EL (cell line): ENCODE measurements at regions not wholly inside any gene's neighbourhood (a gene's known extent, or its start where the extent isn't known, plus 50 kb on each side); places are given as distances from the start of the nearest gene placed in this dataset.
"Not testable (repeated sequence)": the region's sequence is repeated elsewhere in the genome, so short reads cannot be mapped to it uniquely, and the experiment has no call there.

Experiments used
- DNase-seq: peaks from one replicate; pipeline ENCODE4 v3.0.0-alpha.2; 2016

DNA sequence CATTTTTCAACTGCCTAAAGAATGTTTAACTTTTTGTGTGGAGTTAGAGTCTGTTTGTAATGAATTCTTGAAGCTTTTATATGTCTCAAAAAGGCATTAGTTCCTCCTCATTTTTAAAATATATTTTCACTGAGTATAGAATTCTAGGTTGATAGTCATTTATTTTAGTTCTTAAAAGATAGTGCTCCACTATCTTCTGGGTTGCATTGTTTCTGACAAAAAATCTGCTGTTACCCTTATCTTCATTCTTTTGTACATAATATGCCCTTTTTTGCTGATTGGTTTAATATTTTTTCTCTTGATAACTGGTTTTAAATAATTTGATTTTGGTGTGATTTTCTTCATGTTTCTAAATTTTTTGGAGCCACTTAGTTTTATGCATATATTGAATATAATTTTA is 754.7 kb upstream of the GYPC start:
- no peak for DNase-seq

DNA sequence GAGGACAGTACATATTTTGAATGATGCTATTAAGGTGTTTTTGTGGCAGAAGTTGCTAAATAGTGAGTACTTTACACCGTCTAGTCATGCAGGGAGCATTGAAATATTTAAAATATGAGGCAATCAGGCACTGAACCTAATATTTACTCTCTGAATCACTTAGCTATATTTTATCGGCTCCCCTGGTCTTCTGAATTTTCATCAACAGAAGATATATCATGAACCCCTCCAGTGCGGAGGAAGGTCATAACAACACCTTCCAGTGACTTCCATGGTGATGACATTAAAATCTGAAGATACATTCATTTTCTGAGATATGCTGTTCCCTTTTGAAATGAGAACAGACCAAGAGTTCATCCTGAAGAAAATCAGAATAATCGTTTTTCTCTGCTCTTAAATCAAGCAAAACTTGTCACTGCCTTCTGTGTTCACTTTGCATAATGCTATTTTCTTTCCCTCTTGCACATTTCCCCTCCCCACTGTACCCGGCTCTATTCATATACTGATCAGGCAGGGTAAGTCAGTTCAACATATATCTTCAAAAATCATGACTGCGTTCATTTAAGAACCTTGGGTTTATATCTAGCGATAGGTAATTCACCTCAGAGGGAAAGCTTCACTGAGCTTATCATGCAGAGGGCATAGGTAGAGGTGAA is 729.9 kb upstream of the GYPC start:
- DNase-seq = no peak

DNA sequence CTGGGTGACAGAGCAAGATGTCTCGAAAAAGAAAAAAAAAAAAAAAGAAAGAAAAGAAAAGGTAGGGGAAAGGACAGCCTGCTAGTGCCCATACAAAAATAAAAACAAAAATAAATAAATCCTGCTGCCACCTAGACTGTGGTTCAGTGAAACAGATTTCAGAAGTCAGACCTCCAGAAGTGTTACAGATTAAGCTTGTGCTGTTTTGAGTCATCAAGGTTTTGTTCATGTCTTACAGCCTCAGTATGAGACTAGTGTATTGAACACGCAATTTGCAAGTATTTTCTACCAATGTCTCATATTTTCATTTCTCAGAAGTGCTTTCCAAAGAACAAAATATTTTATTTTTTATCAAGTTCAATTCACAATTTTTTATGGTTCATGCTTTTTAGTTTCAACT is 720.4 kb upstream of the GYPC start:
- DNase-seq = no peak

DNA sequence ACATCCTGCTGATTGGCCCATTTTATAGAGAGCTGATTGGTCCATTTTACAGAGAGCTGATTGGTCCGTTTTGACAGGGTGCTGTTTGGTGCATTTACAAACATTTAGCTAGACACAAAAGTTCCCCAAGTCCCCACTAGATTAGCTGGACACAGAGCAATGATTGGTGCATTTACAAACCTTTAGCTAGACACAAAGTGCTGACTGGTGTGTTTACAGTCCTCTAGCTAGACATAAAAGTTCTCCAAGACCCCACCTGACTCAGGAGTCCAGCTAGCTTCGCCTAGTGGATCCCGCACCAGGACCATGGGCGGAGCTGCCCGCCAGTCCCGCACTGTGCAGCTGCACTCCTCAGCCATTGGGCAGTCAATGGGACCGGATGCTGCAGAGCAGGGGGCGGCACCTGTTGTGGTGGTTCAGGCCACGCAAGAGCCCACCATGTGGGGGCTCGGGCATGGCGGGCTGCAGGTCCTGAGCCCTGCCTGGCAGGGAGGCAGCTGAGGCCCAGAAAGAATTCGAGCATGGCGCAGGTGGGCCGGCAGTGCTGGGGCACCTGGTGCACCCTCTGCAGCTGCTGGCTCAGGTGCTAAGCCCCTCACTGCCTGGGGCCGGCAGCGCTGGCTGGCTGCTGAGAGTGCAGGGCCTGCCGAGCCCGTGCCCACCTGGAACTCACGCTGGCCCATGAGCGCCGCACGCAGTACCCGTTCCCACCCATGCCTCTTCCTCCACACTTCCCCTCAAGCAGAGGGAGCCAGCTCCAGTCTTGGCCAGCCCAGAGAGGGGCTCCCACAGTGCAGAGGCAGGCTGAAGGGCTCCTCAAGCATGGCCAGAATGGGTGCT is 713.2 kb upstream of the GYPC start:
- no peak for DNase-seq

- DNase-seq = no peak
These were observed 696.9 kb upstream of the GYPC start for GRCh38 chr2:125959047-125959446.

- no peak for DNase-seq
These were observed 694.2 kb upstream of the GYPC start for GRCh38 chr2:125961739-125962138.

- DNase-seq = no peak
These were observed 676.1 kb upstream of the GYPC start for GRCh38 chr2:125979886-125980285.

- no peak for DNase-seq
These were observed 672.6 kb upstream of the GYPC start for GRCh38 chr2:125983364-125983763.

DNA sequence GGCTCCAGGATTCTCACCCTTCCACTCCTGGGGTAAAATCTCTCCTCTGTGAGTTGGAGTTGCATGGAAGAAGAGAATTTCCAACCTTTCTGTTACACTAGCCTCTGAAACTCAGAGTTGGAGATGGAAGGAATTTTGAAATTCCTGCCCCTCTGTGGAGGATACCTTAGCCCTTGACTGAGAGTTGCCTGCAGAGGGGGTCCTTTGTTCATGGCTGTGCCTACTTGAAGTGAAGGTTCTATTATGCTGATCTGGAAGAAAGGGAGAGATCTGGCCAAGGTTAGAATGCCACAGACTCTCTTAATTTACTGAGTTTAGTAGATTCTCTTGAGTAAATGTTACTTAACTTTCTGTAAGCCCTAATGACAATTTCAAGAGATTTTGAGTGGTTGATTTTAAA is 626.6 kb upstream of the GYPC start:
- DNase-seq = no peak

DNA sequence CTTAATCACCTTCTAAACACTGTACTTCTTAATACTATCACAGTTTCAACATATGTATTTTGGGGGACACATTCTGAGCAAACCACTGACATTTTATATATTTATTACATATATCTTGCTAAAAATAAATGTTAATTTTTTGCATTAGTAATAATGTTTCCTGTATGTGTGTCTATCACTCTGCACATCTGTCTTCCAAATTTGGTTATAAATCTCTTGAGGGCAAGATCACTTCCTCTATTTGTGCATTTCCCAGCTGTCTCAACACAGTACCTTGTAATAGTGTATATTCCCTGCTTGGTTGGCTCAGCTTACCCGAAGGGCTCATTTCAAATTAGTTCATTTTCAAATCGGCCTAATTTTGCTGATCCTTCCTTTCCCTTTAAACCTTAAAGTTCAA is 617.1 kb upstream of the GYPC start:
- DNase-seq = no peak

- DNase-seq = no peak
These were observed 614.4 kb upstream of the GYPC start for GRCh38 chr2:126041391-126042047.

DNA sequence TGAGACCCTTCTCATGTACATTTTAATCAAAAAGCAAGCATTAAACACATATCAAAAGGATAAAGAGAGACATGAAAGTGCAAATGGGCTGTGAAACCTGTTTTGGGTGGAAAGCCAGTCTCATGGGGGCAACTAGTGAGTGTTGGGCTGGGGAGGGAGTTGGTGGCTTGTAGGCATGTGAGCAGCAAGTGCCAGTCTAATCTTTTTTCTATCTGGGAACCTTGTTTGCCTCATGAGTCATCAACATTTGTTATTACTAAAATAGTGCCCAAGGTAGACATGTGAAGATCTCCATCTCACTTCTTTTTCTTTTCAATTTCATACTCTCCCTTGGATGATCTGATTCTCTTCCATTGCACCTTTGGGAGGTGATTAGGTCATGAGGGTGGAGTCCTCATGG is 613.9 kb upstream of the GYPC start:
- no peak for DNase-seq

DNA sequence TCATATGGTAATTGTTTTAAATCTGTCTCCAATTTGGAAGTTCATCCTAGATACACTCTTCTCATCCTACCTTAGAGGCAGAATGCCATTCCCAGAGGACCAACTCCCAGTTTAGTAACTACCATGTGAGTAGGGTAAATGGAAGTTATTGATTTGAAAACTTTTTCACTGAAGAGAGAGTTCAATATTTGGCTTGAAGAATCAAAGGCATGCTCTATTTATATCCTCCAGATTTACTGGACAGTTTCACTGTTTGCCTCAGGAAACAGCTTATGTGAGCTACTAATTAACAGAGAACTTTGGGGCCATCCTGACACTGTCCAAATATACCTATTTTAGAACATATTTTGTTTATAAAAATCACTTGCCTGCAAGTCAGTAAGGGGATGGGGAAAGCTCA is 607.2 kb upstream of the GYPC start:
- DNase-seq = no peak

- no peak for DNase-seq
These were observed 606.5 kb upstream of the GYPC start for GRCh38 chr2:126049461-126049860.

- DNase-seq = no peak
These were observed 604.8 kb upstream of the GYPC start for GRCh38 chr2:126050991-126051736.

GRCh38 chr2:126051737-126052240 is 604.2 kb upstream of the GYPC start:
- not testable (repeated sequence) for DNase-seq

- no peak for DNase-seq
These were observed 596.6 kb upstream of the GYPC start for GRCh38 chr2:126059379-126059778.

GRCh38 chr2:126085011-126085795 is 570.8 kb upstream of the GYPC start:
- DNase-seq = no peak

DNA sequence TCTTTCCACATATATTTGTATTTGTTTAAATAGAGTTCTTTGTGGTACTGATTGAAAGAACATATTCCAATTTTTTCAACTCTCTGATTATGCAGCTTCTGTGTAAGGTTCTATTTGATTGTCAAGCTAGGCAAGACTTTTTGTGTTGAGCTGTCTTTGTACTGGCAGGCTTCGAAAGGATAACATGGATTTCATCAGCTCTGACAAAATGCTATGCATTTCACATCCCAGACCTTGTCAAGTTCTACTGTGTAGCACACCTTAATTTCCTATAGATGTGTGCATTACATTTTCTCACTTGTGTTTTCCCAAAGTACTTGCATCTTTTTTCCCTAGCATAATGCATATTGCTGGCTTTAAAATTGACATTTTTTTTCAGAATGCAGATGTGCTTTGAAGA is 555.0 kb upstream of the GYPC start:
- DNase-seq = no peak

- no peak for DNase-seq
These were observed 550.0 kb upstream of the GYPC start for GRCh38 chr2:126106006-126106405.

DNA sequence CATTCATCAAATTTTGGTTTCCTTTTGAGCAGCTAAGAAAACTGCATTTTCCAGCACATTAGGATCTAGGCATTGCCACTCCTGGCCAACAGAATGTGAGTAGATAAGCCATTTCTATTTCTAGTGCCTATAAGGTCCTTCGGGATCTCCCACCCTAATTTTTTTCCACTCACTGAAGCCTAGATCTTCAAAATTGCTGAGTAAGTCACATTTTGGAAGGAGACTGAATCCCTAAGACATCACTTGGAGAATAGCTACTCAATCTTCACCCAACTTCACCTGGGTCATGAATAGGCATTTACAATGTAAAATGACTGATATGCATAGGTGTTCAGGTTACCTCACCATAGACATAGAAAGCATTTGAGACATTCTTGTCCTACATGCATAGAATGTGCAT is 548.1 kb upstream of the GYPC start:
- DNase-seq = no peak

GRCh38 chr2:126115975-126116374 is 540.0 kb upstream of the GYPC start:
- DNase-seq = no peak
